ENCODE measurements at regions not wholly inside any gene's neighbourhood (a gene's known extent, or its start where the extent isn't known, plus 50 kb on each side); places are given as distances from the start of the nearest gene placed in this dataset.
"Not testable (repeated sequence)": the region's sequence is repeated elsewhere in the genome, so short reads cannot be mapped to it uniquely, and the experiment has no call there.

DNA sequence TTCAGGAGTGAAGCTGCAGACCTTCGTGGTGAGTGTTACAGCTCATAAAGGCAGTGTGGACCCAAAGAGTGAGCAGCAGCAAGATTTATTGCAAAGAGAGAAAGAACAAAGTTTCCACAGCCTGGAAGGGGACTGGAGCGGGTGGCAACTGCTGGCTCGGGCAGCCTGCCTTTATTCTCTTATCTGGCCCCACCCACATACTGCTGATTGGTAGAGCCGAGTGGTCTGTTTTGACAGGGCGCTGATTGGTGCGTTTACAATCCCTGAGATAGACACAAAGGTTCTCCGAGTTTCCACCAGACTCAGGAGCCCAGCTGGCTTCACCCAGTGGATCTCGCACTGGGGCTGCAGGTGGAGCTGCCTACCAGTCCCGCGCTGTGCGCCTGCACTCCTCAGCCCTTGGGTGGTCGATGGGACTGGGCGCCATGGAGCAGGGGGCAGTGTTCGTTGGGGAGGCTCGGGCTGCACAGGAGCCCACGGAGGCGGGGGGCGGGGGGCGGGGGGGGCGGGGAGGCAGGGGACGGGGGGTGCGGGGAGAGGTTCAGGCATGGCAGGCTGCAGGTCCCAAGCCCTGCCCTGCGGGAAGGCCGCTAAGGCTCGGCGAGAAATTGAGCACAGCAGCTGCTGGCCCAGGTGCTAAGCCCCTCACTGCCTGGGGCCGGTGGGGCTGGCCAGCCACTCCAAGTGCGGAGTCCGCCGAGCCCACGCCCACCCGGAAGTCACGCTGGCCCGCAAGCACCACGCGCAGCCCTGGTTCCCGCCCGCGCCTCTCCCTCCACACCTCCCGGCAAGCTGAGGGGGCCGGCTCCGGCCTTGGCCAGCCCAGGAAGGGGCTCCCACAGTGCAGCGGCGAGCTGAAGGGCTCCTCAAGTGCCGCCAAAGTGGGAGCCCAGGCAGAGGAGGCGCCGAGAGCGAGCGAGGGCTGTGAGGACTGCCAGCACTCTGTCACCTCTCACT is 59.9 kb upstream of the EN2 start:
- not testable (repeated sequence) for DNase-seq

DNA sequence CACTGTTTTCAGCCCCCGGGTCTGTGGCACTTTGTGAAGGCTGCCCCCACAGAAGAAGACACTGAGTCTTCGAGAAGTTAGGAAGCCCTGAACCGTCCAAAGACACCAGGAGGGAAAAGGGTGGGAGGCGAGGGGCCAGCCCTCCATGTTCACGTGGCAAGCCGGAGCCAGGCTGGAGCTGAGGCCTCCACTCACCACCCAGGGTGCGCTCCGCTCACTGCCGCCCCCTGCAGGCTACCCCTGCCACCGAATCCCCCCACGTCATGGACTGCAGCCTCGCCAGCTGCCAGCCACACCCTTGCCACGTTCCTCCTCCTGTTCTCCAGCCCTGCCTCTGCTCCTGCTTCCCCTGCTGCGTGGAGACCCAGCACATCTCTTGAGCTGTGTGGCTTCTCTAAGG is 59.0 kb upstream of the EN2 start:
- DNase-seq = no peak

DNA sequence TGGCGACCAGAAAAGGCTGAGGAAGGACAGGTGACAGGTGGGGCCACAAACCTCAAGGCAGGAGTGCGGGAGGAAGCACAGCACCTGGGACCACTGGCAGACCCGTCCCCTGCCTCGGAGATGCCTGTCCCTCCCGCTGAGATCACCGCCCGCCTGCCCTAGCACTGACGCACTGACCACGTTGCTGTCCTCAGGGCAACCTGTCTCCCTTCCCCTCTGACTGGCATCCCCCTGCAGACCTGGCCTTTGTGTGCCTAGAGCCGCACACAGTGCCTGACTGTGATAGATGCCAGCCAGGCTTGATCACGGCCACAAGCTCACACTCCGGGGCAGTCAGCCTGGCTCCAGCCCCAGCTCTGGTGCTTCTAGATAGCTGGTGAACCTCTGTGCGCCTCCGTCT is 58.4 kb upstream of the EN2 start:
- DNase-seq = no peak

DNA sequence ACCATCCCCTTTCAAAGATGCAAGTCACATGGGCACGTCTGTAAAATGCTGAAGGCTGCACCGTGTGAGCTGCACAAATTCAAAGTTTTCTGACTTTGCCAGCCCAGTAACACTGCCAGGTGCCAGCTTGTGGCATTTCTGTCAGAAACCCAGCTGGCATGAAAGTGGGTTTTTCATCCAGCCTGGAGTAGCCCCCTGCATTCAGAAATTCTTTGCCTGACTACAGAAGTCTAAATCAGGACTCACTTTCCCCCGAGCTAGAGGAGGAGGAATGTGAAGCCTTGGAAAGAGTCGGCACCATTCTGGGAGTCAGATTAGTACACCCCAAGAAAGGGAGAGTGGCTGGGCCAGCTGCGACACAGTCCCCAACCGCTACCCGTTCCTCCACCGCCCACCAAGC is 56.7 kb upstream of the EN2 start:
- no peak for DNase-seq

DNA sequence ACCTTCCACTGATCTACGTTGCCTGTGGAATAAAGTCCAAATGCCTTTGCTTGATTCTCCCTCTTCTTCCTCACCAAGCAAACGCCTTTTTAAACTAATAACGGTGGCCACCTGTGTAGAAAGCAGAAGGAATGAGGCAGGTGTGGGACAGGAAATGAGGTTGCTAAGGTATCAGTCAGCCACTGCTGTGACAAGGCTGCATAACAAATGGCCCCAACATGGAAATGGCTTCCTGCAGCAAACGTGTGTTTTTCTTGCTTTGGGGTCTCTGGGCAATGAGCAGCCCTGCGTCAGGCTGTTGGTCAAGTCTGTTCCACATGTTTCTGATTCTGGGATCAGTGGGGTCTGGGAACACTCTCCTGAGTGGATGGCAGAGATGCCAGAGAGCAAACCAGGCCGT is 56.0 kb upstream of the EN2 start:
- DNase-seq = no peak

DNA sequence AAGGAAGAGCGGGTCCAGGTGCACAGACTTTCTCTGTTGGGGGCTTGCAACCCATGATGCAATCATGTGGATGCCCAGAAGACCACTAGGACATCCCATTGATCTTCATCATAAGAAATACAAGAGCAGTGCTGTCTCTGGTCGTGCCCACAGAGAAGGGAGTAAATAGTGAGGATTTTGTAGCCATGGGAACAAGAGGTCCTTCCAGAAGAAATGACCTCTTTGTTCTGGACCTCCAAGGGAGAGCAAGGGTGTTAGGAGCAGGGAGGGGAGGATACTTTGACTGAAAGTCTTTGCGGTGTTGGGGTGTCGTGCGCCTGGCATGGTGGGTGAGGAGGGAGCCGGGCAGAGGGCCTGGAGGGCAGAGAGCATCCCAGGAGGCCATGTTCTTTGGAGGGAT is 55.0 kb upstream of the EN2 start:
- no peak for DNase-seq

DNA sequence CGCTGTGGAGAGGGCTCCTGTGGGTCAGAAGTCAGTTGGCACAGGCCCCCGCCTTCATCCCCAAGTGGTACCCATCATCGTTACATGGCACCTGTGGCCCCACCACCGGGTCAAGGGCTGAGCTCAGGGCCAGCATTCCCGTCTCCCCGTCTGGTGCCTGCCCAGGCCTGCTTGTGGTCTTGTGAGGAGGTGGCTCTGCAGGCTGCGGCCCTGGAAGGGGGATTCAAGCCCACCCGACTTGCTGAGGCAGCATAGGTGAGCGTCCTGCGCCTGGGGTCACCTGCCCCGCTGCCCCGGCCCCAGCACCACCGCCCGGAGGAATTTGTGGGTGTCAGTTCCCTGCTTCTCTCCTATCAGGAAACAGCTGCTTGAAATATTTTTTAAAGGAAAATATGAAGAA is 53.0 kb upstream of the EN2 start:
- no peak for DNase-seq

DNA sequence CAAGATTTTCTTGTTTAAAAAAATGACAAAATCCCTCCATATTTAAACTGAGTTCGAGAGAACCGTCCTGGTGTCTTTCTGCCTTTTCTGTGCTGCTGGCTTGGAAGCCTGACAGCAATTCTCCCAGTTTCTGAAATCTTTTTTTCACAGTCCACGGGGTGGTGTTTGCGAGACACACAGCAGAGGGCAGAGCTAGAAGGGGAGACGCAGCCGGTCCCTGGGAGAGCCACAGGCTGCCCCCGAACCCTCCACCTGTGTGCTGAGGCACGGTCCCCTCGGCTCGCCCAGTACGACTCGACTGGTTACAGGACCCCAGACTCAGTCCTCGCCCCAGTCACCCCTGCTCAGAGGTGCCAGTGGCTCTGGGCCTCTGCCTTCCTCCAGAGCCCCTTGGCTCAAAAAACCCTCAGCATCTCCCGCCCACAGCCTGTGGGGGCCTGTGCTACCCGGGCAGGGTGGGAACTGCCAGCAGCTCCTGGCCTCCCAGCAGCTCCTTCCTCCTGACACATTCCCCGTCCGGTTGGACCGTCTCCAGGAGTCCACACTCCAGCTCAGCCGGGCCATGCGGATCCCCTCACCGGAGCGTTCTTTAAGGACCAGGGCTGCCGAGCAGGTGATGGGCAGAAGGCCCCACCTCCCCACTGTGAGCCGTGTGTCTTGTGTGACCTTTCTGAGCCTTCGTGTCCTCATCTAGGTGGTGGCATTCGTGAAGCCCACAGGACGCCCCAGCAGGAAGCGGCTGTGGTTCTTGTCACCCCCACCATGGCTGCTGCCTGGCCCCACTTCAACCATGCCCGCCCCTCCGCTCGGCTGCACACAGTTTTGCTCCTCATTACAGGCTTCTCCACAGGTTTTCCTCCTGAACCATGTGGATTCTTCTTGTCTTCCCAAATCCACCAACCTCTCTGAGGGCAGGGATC is 52.3 kb upstream of the EN2 start:
- DNase-seq = no peak

DNA sequence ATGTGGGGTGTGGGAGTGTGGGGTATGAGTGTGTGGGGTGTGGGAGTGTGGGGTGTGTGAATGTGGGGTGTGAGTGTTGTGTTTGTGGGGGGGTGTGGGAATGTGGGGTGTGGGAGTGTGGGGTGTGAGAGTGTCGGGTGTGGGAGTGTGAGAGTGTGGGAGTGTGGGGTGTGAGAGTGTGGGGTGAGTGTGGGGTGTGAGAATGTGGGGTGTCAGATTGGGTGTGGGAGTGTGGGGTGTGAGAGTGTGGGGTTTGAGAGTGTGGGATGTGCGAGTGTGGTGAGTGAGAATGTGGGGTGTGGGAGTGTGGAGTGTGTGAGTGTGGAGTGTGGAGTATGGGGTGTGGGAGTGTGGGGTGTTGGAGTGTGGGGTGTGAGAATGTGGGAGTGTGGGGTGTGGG is 50.1 kb upstream of the EN2 start:
- no peak for DNase-seq

Measured in right forelimb (tissue), 1 donor.